ENCODE measurements at regions not wholly inside any gene's neighbourhood (a gene's known extent, or its start where the extent isn't known, plus 50 kb on each side); places are given as distances from the start of the nearest gene placed in this dataset.

GRCh38 chr9:88772575-88772974, 218.7 kb upstream of the S1PR3 start:
- no peak for TF ChIP-seq CTCF (IDR thresholded peaks at IDR 0.05)
- TF ChIP-seq POLR2A (IDR thresholded peaks at IDR 0.05) = no peak

Measured in lower leg skin (tissue), 3 donors.